K562 (cell line): ENCODE measurements at regions not wholly inside any gene's neighbourhood (a gene's known extent, or its start where the extent isn't known, plus 50 kb on each side); places are given as distances from the start of the nearest gene placed in this dataset.

Source experiments
- ATAC-seq: fragments of 200-7000 bp; cut with Tn5 transposase; 3 replicates; pipeline ENCODE4 v1.9.1; 2020; ENCODE audit warnings: moderate library complexity
- BruUV-seq: library from RNA; stranded (reverse); fragments of 400-500 nt; replicated peaks from 2 replicates; lab custom pipeline; 2021; lab: Mats Ljungman, UMichigan
- CTCF ChIA-PET: fragments of 300-600 bp; formaldehyde crosslinking; extraction: SDS; loops from one replicate; lab custom pipeline; 2021; ENCODE audit warnings: low intra/inter-chr PET ratio; lab: Yijun Ruan, JAX
- POLR2A ChIA-PET: fragments of 300-600, 350-650 bp; sonication (Branson Sonifier 250); formaldehyde crosslinking; extraction: SDS; loops from one replicate; lab custom pipeline; 2021; ENCODE audit warnings: antibody characterized with exemption, inconsistent platforms; lab: Yijun Ruan, JAX
- DNase-seq, 4 experiments: peaks; one replicate each; pipeline versions ENCODE4 v3.0.0 to v3.0.0-alpha.2; 2011 to 2018; ENCODE audit warnings: low spot score in 3 of 4, mixed read lengths in 3 of 4; ENCODE audit errors: extremely low read depth in 1 of 4
- FAIRE-seq: peaks from 2 replicates; lab custom pipeline; 2011; peaks lifted over from hg19 to GRCh38; lab: Jason Lieb, UNC
- H2AFZ ChIP-seq: 2 replicates; pipeline ENCODE4 v1.6.0; 2011; ENCODE audit warnings: low read depth, low read length, control low read depth, inconsistent platforms
- H3K27ac ChIP-seq: fragments of 200-600 bp; 3 replicates; pipeline ENCODE4 v1.8.0; 2011; ENCODE audit warnings: low read depth, mild to moderate bottlenecking, control low read depth, inconsistent platforms, low read length, moderate library complexity, mixed read lengths; ENCODE audit errors: extremely low read depth
- H3K27me3 ChIP-seq, 2 experiments: fragments of 300-600 bp in 1 of 2; 2 replicates in 1 of 2; 3 replicates in 1 of 2; pipeline versions ENCODE4 v1.6.0 to v1.8.0; 2011; ENCODE audit warnings: inconsistent platforms in 2 of 2, low read length in 2 of 2, mild to moderate bottlenecking in 1 of 2, mixed read lengths in 1 of 2, moderate library complexity in 1 of 2; ENCODE audit not compliant: control insufficient read depth in 2 of 2, insufficient read depth in 2 of 2
- H3K36me3 ChIP-seq: fragments of 300-600 bp; 3 replicates; pipeline ENCODE4 v1.8.0; 2011; ENCODE audit warnings: mild to moderate bottlenecking, low read length, inconsistent platforms; ENCODE audit not compliant: control insufficient read depth, insufficient read depth
- H3K4me1 ChIP-seq, 2 experiments: fragments of 200-600 bp in 1 of 2; replicated peaks in 1 of 2; 2 replicates in 1 of 2; 3 replicates in 1 of 2; pipeline versions ENCODE4 v1.5.1 to v1.8.0; 2011; ENCODE audit warnings: inconsistent platforms in 2 of 2, low read length in 2 of 2, mild to moderate bottlenecking in 1 of 2, mixed read lengths in 1 of 2, moderate library complexity in 1 of 2; ENCODE audit not compliant: control insufficient read depth in 2 of 2, insufficient read depth in 2 of 2
- H3K4me2 ChIP-seq: 2 replicates; pipeline ENCODE4 v1.6.1; 2011; ENCODE audit warnings: low read length, control low read depth, inconsistent platforms, mixed read lengths; ENCODE audit not compliant: insufficient read depth
- H3K4me3 ChIP-seq: fragments of 200-600 bp; sonication (generic), shearing (Covaris generic); 2 replicates; pipeline ENCODE4 v1.5.1; 2016; ENCODE audit warnings: control low read depth, inconsistent platforms
- H3K79me2 ChIP-seq: fragments of 200-600 bp; 3 replicates; pipeline ENCODE4 v1.8.0; 2011; ENCODE audit warnings: low read length, inconsistent platforms; ENCODE audit not compliant: control insufficient read depth, insufficient read depth
- H3K9ac ChIP-seq, 2 experiments: 2 replicates each; pipeline versions ENCODE4 v1.6.0 to v1.6.1; 2011; ENCODE audit warnings: low read depth in 2 of 2, low read length in 2 of 2, control low read depth in 1 of 2, inconsistent platforms in 1 of 2, mild to moderate bottlenecking in 1 of 2, mixed read lengths in 1 of 2; ENCODE audit not compliant: insufficient read depth in 1 of 2
- H3K9me1 ChIP-seq: one replicate; pipeline ENCODE4 v1.6.0; 2011; ENCODE audit warnings: inconsistent platforms, mild to moderate bottlenecking, low read length, moderate library complexity; ENCODE audit not compliant: control insufficient read depth, insufficient read depth
- H3K9me3 ChIP-seq: replicated peaks from 2 replicates; pipeline ENCODE4 v1.5.1; 2011; ENCODE audit warnings: low read depth, low read length, inconsistent platforms; ENCODE audit not compliant: control insufficient read depth, insufficient read depth
- H4K20me1 ChIP-seq: replicated peaks from 2 replicates; pipeline ENCODE4 v1.6.1; 2011; ENCODE audit warnings: low read length, inconsistent platforms, mixed read lengths; ENCODE audit not compliant: control insufficient read depth, insufficient read depth
- JUND ChIP-seq, 2 experiments: IDR thresholded peaks; 2 replicates in 1 of 2; 3 replicates in 1 of 2; pipeline ENCODE4 v1.6.1; 2011; ENCODE audit warnings: borderline replicate concordance in 2 of 2, low read depth in 2 of 2, low read length in 2 of 2, improper control_type of control experiment in 1 of 2, missing biosample characterization in 1 of 2, missing genetic modification characterization in 1 of 2, missing genetic modification reagents in 1 of 2
- POU5F1 ChIP-seq: fragments of 150-350 bp; IDR thresholded peaks from 2 replicates; pipeline ENCODE4 v1.6.1; 2014; ENCODE audit warnings: borderline replicate concordance, low read length, low read depth, mild to moderate bottlenecking; ENCODE audit not compliant: partially characterized antibody
- TAF9B ChIP-seq: fragments of 450-650 bp; IDR thresholded peaks from 2 replicates; pipeline ENCODE4 v1.6.1; 2018; ENCODE audit warnings: mild to moderate bottlenecking; ENCODE audit not compliant: partially characterized antibody
- ZC3H4 ChIP-seq: sonication (generic); formaldehyde crosslinking; IDR thresholded peaks from 2 replicates; pipeline ENCODE4 v1.9.0; 2021; ENCODE audit warnings: missing genetic modification reagents, borderline replicate concordance
- ZNF668 ChIP-seq: fragments of 250-450 bp; sonication (Bioruptor Pico); IDR thresholded peaks from 2 replicates; pipeline ENCODE4 v1.8.0; 2022; ENCODE audit warnings: mild to moderate bottlenecking, inconsistent platforms
- ZNF696 ChIP-seq: fragments of 250-450 bp; sonication (Bioruptor Pico); conservative IDR thresholded peaks from 2 replicates; pipeline ENCODE4 v1.4.0; 2020; ENCODE audit warnings: mild to moderate bottlenecking, moderate library complexity
- ZNF707 ChIP-seq: fragments of 250-450 bp; sonication (Bioruptor Pico); conservative IDR thresholded peaks from 2 replicates; pipeline ENCODE4 v1.8.0; 2022; ENCODE audit warnings: inconsistent platforms, mild to moderate bottlenecking, moderate library complexity
- WGBS: fragments of 100-300 bp; shearing (Covaris generic); methylation state at CpG from one replicate; pipeline ENCODE4 v1.1.6; 2016; ENCODE audit warnings: low coverage, mixed read lengths; ENCODE audit not compliant: insufficient coverage; ENCODE audit errors: missing lambda C conversion rate; 5-methylcytosine and 5-hydroxymethylcytosine counted together
- in situ Hi-C: fragments of 300-500 bp; cut with MboI; formaldehyde crosslinking; loops from 4 replicates; pipeline ENCODE4 v1.15.0; 2018; ENCODE audit warnings: inconsistent platforms, mixed read lengths
- intact Hi-C: fragments of 100-400 bp; cut with micrococcal nuclease; formaldehyde crosslinking; loops from 2 replicates; pipeline ENCODE4 v1.14.2; 2022

DNA sequence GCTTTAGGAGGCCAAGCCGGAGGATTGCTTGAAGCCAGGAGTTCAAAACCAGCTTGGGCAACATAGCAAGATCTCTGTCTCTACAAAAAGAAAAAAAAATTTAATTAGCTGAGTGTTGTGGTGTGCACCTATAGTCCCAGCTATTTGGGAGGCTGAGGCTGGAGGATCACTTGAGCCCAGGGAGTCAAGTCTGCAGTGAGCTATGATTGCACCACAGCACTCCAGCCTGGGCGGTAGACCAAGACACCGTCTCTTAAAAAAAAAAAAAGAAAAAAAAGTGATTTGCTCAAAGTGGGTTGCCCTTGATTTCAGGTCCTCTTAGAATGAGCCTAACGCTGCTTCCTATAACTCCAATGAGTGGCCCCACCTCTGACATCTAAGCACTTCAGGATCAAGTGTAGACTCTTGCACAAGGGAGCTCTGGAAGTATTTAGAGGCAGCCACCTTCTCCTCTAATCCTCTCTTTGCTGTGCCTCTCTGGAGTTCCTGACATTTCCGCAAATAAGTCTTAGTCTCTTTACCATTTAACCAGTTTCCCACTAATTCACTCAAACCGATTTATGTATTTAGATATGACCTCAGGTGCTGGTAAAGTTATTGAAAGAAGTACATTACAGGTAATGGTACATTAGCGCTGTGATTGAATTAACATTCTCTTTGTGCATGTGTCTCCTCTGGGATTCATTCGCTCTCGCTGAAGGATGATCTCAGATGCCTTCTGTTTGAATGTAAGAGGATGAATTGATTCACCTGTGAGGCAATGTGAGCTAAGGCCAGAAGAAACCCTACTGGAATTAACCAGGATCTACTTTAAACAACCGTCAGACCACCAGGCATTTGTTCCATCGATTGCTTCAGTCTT, 60.8 kb upstream of the CELF2 start:
- H3K9ac ChIP-seq: no peak overlapping the region
- in situ Hi-C loops (no loop called here), intact Hi-C loops (no loop called here)
- no peak overlapping the region for H3K4me3 ChIP-seq
- H2AFZ ChIP-seq: no peak overlapping the region
- no peaks in the 10 kb centered on the region for H3K4me1 ChIP-seq
- ChIA-PET CTCF (no interaction called here), POLR2A (interaction anchor here (0.6 kb wide), 1 partner anchor 18 kb away, joined by 3 read pairs; no protein-coding TSS in a partner anchor)
- H4K20me1 ChIP-seq: no peaks in the 10 kb centered on the region
- H3K36me3 ChIP-seq: no peaks in the 10 kb centered on the region
- no peaks in the 10 kb centered on the region; a peak in 1 of 5 replicates for H3K27me3 ChIP-seq
- no peaks in the 10 kb centered on the region for H3K9me1 ChIP-seq
- no peaks in the 10 kb centered on the region for H3K79me2 ChIP-seq
- FAIRE-seq (no peak), ATAC-seq (no peak), DNase-seq (no peak)
- no peaks in the 10 kb centered on the region for H3K9me3 ChIP-seq
- no TSS peak for BruUV-seq
- under 1% methylated on average over 10 of the region's 11 CpGs for WGBS
- TF ChIP-seq ZNF696 (CRISPR knock-in tag) (no peak), TAF9B (no peak), POU5F1 (no peak), ZC3H4 (CRISPR knock-in tag) (no peak), ZNF668 (CRISPR knock-in tag) (no peak), JUND (IDR thresholded peaks at IDR 0.05; ENCODE audit: borderline replicate concordance, low read depth, low read length) (no peak), JUND (tag; IDR thresholded peaks at IDR 0.05; ENCODE audit: borderline replicate concordance, low read depth, low read length) (no peak), ZNF707 (no peak)
- H3K27ac ChIP-seq: no peak overlapping the region
- H3K4me2 ChIP-seq: no peak overlapping the region
